ENCODE measurements at regions not wholly inside any gene's neighbourhood (a gene's known extent, or its start where the extent isn't known, plus 50 kb on each side); places are given as distances from the start of the nearest gene placed in this dataset.

DNA sequence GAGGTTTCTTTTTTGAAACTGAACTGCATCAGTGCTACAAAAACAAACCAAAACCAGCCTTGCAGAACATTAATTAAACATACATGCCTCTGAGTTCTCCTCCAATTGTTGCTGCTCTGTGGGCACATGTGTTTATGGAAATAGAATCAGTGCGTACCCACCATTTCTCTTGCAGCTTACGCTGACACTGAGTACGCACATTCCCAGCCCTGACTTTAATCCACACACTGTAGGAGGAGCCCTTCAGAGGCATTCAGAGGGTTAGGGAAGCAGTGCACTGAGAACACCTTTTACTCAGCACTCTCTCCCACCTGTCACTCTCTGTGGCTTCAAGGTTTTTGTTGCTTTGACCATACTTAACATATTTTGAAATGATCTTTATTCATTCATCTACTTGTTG is 250.5 kb upstream of the PWP1 start:
- DNase-seq (ENCODE audit: low spot score), result no peak
- TF ChIP-seq, protein P1, sequence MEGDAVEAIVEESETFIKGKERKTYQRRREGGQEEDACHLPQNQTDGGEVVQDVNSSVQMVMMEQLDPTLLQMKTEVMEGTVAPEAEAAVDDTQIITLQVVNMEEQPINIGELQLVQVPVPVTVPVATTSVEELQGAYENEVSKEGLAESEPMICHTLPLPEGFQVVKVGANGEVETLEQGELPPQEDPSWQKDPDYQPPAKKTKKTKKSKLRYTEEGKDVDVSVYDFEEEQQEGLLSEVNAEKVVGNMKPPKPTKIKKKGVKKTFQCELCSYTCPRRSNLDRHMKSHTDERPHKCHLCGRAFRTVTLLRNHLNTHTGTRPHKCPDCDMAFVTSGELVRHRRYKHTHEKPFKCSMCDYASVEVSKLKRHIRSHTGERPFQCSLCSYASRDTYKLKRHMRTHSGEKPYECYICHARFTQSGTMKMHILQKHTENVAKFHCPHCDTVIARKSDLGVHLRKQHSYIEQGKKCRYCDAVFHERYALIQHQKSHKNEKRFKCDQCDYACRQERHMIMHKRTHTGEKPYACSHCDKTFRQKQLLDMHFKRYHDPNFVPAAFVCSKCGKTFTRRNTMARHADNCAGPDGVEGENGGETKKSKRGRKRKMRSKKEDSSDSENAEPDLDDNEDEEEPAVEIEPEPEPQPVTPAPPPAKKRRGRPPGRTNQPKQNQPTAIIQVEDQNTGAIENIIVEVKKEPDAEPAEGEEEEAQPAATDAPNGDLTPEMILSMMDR (IDR thresholded peaks at IDR 0.05), result no peak

DNA sequence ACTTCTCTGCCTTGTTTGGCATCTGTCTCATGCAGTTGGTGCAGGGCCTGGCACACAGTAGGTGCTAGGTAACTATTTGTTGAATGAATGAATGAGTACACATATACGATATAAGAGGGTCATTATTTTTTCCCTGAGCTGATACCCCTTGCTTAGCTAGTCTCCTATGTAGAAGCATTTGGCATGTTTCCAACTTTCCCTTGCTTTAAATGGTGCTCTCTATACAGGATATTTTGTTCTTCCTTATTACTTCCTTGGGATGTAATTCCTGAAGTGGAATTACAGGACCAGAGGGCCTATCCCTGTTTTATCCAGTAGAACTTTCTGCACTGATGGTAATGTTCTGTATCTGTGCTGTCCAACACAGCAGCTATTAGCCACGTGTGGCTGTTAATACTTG is 250.1 kb upstream of the PWP1 start:
- TF ChIP-seq, protein P1 (IDR thresholded peaks at IDR 0.05), result no peak
- no peak for DNase-seq (ENCODE audit: low spot score)

More for the DNA sequence above, 250.5 kb upstream of the PWP1 start:
- Histone ChIP-seq H3K4me3 (no peak overlapping the region), H3K27ac (no peak overlapping the region)

DNA sequence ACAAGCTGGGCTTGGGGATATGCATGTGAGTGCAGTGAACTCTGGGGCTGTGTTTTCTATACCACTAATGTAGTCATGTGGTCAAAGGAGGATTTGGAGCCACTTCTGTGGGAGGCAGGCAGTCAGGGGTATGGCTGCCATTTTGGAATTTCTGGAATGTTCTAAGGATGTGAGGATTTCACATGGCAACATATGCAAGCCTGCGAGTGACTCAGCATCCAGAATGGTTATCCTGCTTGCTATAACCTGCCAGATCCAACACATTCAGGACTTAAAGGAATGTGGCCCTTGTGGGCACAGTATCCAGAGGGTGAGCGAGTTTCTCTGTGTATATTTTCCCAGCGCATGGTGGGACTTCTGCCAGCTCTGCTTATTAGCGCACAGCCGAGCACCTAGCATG is 249.2 kb upstream of the PWP1 start:
- DNase-seq (ENCODE audit: low spot score), result no peak
- Histone ChIP-seq H3K4me3 (no peak overlapping the region), H3K27ac (no peak overlapping the region)
- TF ChIP-seq, protein P1 (IDR thresholded peaks at IDR 0.05), result no peak

More for the DNA sequence above, 250.1 kb upstream of the PWP1 start:
- Histone ChIP-seq H3K27ac (no peak overlapping the region), H3K4me3 (no peak overlapping the region)

DNA sequence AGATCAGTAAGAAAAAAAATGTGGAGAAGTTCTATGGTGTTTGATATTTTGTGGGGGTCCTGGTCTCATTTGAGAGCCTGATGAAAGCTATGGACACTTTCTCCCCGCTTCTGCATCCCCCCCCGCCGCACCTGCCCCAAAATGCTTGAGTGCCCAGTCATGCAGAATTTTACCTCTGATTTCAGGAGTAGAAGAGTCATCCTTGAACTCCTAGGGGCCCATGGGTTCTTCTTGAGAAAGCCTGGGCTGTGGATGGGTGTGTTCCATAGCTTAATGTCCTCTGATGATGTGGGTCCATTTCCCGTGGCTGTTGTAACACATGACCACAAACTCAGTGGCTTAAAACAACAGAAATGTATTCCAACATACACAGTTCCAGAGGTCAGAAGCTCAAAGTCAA is 248.8 kb upstream of the PWP1 start:
- TF ChIP-seq, protein P1 (IDR thresholded peaks at IDR 0.05), result no peak
- no peak overlapping the region for H3K27ac ChIP-seq

DNA sequence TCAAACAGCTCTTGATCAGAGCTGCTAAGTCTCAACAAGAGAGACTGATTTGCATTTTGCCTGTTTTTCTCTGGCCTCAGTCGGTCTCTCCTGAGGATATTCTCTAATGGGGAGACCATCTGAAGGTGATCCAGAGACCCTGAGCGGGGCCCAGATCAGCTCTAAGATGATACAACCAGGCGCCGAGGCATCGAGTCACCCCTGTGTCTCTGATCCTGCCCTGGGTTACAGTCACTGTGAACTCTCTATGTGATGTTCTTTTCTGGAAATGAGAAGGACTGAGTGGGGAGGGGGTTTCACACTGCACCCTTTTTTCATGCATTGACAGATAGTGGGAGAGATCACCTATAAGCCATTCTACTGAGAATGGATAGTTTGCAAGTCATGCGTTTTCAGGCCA is 247.6 kb upstream of the PWP1 start:
- TF ChIP-seq, protein P1 (IDR thresholded peaks at IDR 0.05), result no peak
- no peak for DNase-seq (ENCODE audit: low spot score)
- no peak overlapping the region for H3K27ac ChIP-seq
- H3K4me3 ChIP-seq, result no peak overlapping the region

More for the DNA sequence above, 248.8 kb upstream of the PWP1 start:
- no peak for DNase-seq (ENCODE audit: low spot score)
- no peak overlapping the region for H3K4me3 ChIP-seq

DNA sequence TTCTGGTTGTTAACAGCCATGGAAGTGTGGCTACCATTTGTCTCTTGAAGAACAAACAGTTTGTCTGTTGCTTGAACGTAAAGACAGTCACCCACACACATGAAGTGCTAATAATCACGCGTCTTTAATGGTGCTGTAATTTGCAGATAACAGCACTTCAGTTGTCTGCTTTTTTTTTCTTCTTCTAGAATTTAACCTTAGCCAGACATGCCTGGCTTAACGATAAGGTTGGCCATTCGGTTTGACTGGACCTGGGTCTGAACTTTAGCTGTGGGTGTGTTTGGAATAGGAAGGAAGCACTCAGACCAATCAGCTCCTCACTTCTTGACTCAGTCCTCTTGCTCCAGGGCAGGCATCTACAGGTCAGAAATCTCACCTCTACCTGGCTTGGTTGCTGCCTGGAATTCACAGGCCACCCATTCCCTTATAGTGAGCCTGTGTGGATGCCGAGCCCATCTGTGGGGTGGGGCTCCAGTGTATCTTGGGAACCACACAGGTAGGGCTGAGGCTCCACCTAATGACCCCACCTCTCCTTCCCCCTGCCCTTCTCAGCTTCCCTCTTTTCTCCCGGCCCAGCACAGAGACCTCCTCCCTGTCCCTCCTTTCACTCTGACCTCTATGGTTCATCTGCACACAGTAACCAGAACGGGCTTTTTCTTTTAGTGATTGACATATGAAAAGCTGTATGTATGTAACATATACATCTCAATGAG is 246.4 kb upstream of the PWP1 start:
- TF ChIP-seq, protein P1 (IDR thresholded peaks at IDR 0.05), result no peak
- DNase-seq (ENCODE audit: low spot score), result no peak
- Histone ChIP-seq H3K4me3 (no peak overlapping the region), H3K27ac (no peak overlapping the region)

DNA sequence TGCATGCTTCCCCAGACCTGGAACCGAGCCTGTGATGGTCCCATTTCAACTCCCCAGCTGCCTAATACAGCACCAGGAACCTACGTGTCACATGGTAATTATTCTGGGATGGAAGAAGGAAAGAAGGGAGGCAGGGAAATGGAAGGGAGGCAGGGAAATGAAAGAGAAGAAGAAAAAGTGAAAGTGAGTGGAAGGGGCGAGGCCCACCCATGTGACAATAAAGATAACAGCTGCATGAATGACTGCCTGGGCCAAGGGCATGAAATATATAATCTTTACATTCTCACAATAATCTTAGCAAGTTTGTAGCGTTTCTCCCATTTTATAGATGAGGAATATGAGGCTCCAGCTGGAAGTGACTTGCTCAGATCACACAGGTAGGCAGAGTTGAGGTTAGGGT is 245.0 kb upstream of the PWP1 start:
- Histone ChIP-seq H3K27ac (no peak overlapping the region), H3K4me3 (no peak overlapping the region)
- DNase-seq (ENCODE audit: low spot score), result no peak
- TF ChIP-seq, protein P1 (IDR thresholded peaks at IDR 0.05), result no peak
